HEK293 (cell line): ENCODE measurements at regions not wholly inside any gene's neighbourhood (a gene's known extent, or its start where the extent isn't known, plus 50 kb on each side); places are given as distances from the start of the nearest gene placed in this dataset.

Experiments used
- GLIS1 ChIP-seq: fragments of 450-650 bp; formaldehyde crosslinking; IDR thresholded peaks from 2 replicates; pipeline ENCODE4 v1.5.1; 2016; ENCODE audit warnings: missing biosample characterization, missing genetic modification characterization
- ZBTB7A ChIP-seq: fragments of 450-650 bp; formaldehyde crosslinking; IDR thresholded peaks from 2 replicates; pipeline ENCODE4 v1.5.1; 2016; ENCODE audit warnings: low read depth, missing biosample characterization, missing genetic modification characterization
- ZEB2 ChIP-seq: fragments of 450-650 bp; formaldehyde crosslinking; IDR thresholded peaks from 2 replicates; pipeline ENCODE4 v1.5.1; 2016; ENCODE audit warnings: missing biosample characterization, missing genetic modification characterization
- ZFHX2 ChIP-seq: fragments of 450-650 bp; formaldehyde crosslinking; conservative IDR thresholded peaks from 2 replicates; pipeline ENCODE4 v1.5.1; 2016; ENCODE audit warnings: missing biosample characterization, missing genetic modification characterization
- ZIC2 ChIP-seq: fragments of 450-650 bp; formaldehyde crosslinking; IDR thresholded peaks from 2 replicates; pipeline ENCODE4 v1.5.1; 2016; ENCODE audit warnings: missing biosample characterization, missing genetic modification characterization
- ZNF202 ChIP-seq: fragments of 450-650 bp; formaldehyde crosslinking; IDR thresholded peaks from 2 replicates; pipeline ENCODE4 v1.5.1; 2016; ENCODE audit warnings: missing biosample characterization, missing genetic modification characterization, borderline replicate concordance
- ZNF211 ChIP-seq: fragments of 450-650 bp; formaldehyde crosslinking; IDR thresholded peaks from 2 replicates; pipeline ENCODE4 v1.5.1; 2016; ENCODE audit warnings: low read depth, missing biosample characterization, missing genetic modification characterization
- ZNF248 ChIP-seq: fragments of 450-650 bp; formaldehyde crosslinking; IDR thresholded peaks from 2 replicates; pipeline ENCODE4 v1.5.1; 2017; ENCODE audit warnings: missing biosample characterization, missing genetic modification characterization
- ZNF394 ChIP-seq: fragments of 450-650 bp; formaldehyde crosslinking; IDR thresholded peaks from 2 replicates; pipeline ENCODE4 v1.5.1; 2016; ENCODE audit warnings: missing biosample characterization, missing genetic modification characterization, mild to moderate bottlenecking, moderate library complexity, borderline replicate concordance
- ZNF521 ChIP-seq: fragments of 450-650 bp; formaldehyde crosslinking; IDR thresholded peaks from 2 replicates; pipeline ENCODE4 v1.5.1; 2017; ENCODE audit warnings: missing biosample characterization, mild to moderate bottlenecking, missing genetic modification characterization
- ZNF623 ChIP-seq: fragments of 450-650 bp; formaldehyde crosslinking; IDR thresholded peaks from 2 replicates; pipeline ENCODE4 v1.5.1; 2016; ENCODE audit warnings: missing biosample characterization, missing genetic modification characterization
- ZNF629 ChIP-seq: fragments of 450-650 bp; formaldehyde crosslinking; IDR thresholded peaks from 2 replicates; pipeline ENCODE4 v1.5.1; 2017; ENCODE audit warnings: missing biosample characterization, missing genetic modification characterization
- ZNF785 ChIP-seq: fragments of 450-650 bp; formaldehyde crosslinking; IDR thresholded peaks from 2 replicates; pipeline ENCODE4 v1.5.1; 2016; ENCODE audit warnings: missing biosample characterization, missing genetic modification characterization
- ZNF843 ChIP-seq: fragments of 450-650 bp; formaldehyde crosslinking; IDR thresholded peaks from 2 replicates; pipeline ENCODE4 v1.5.1; 2016; ENCODE audit warnings: missing biosample characterization, missing genetic modification characterization
- ZSCAN30 ChIP-seq: fragments of 450-650 bp; IDR thresholded peaks from 2 replicates; pipeline ENCODE4 v1.5.1; 2018; ENCODE audit warnings: missing biosample characterization, mild to moderate bottlenecking, missing genetic modification characterization, moderate library complexity
- TF ChIP-seq, protein P1 (sequence below): fragments of 450-650 bp; formaldehyde crosslinking; IDR thresholded peaks from 2 replicates; pipeline ENCODE4 v1.5.1; 2016; ENCODE audit warnings: missing biosample characterization, missing genetic modification characterization
- TF ChIP-seq, protein P2 (sequence below): fragments of 450-650 bp; formaldehyde crosslinking; IDR thresholded peaks from 2 replicates; pipeline ENCODE4 v1.5.1; 2016; ENCODE audit warnings: missing biosample characterization, missing genetic modification characterization
- TF ChIP-seq, protein P3 (sequence below): fragments of 450-650 bp; formaldehyde crosslinking; IDR thresholded peaks from 2 replicates; pipeline ENCODE4 v1.5.1; 2017; ENCODE audit warnings: missing biosample characterization, missing genetic modification characterization
- TF ChIP-seq, protein P4 (sequence below): fragments of 450-650 bp; formaldehyde crosslinking; IDR thresholded peaks from 2 replicates; pipeline ENCODE4 v1.5.1; 2016; ENCODE audit warnings: missing biosample characterization, missing genetic modification characterization
- TF ChIP-seq, protein P5 (sequence below): fragments of 450-650 bp; formaldehyde crosslinking; IDR thresholded peaks from 2 replicates; pipeline ENCODE4 v1.5.1; 2016; ENCODE audit warnings: missing biosample characterization, missing genetic modification characterization
- TF ChIP-seq, protein P6 (sequence below): fragments of 450-650 bp; formaldehyde crosslinking; IDR thresholded peaks from 2 replicates; pipeline ENCODE4 v1.5.1; 2017; ENCODE audit warnings: missing biosample characterization, missing genetic modification characterization
- TF ChIP-seq, protein P7 (sequence below): fragments of 450-650 bp; formaldehyde crosslinking; IDR thresholded peaks from 2 replicates; pipeline ENCODE4 v1.5.1; 2017; ENCODE audit warnings: missing biosample characterization, missing genetic modification characterization
- TF ChIP-seq, protein P8 (sequence below): fragments of 450-650 bp; formaldehyde crosslinking; IDR thresholded peaks from 2 replicates; pipeline ENCODE4; 2016; ENCODE audit warnings: missing biosample characterization, missing genetic modification characterization

DNA sequence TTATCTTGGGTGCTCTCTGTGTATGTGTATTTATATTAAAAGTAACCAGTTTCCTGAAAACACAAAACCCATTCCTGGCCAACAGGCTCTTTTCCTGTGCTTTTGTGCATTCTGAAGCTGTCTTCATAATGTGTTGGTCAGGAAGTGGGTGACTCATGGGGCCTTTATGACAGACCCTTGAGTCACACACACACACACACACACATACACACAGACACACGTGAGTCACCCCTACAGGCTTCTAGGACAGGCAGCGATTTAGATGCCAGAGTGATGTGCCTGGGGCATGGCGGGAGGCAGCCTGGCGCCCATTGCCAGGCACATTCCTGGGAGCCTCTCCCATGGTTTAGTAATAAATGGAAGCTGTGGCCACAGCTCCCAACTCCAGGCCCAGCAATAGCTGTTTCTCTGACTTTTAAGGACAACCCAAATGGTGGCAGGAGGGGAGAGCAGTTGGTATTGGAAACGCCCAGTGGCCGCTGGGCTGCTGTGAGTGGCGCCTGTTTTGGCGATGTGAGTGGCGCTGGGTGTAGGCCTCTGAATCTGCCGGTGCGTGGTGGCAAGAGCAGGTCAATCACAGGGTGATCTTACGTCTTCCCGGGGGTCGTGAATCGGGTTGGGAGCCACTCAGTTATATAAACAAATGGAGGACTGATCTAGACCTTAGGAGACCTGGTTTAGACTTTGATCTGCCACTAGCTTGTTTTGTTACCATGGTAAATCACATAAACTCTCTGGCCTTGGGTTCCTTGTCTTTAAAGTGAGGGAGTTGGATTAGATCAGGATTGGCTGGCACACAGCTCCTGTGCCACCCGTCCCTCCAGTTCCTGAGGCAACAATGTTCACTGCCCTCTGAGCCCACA lies 150.7 kb upstream of the DLX2 start (continued):
- TF ChIP-seq ZNF248 (tag by site-specific recombination) (peak; percentile 74; the same call in 1 of the 2 replicates), ZNF394 (tag by site-specific recombination) (peak; percentile 60), ZNF623 (no peak), GLIS1 (tag by site-specific recombination) (no peak), ZNF521 (tag by site-specific recombination) (no peak), ZNF629 (tag by site-specific recombination) (peak; percentile 87), ZEB2 (tag by site-specific recombination) (peak; percentile 55), ZNF211 (no peak), ZNF202 (tag by site-specific recombination) (peak; percentile 93), ZIC2 (tag by site-specific recombination) (no peak), ZFHX2 (no peak), ZNF785 (no peak; the same call in 1 of the 2 replicates), ZSCAN30 (tag by site-specific recombination) (no peak), ZBTB7A (tag by site-specific recombination) (no peak), ZNF843 (tag by site-specific recombination) (0 out of 2 replicates have a peak, but pooled peaks have one; percentile 38)
- TF ChIP-seq, protein P1, sequence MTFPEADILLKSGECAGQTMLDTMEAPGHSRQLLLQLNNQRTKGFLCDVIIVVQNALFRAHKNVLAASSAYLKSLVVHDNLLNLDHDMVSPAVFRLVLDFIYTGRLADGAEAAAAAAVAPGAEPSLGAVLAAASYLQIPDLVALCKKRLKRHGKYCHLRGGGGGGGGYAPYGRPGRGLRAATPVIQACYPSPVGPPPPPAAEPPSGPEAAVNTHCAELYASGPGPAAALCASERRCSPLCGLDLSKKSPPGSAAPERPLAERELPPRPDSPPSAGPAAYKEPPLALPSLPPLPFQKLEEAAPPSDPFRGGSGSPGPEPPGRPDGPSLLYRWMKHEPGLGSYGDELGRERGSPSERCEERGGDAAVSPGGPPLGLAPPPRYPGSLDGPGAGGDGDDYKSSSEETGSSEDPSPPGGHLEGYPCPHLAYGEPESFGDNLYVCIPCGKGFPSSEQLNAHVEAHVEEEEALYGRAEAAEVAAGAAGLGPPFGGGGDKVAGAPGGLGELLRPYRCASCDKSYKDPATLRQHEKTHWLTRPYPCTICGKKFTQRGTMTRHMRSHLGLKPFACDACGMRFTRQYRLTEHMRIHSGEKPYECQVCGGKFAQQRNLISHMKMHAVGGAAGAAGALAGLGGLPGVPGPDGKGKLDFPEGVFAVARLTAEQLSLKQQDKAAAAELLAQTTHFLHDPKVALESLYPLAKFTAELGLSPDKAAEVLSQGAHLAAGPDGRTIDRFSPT (tag by site-specific recombination) = peak; percentile 97
- TF ChIP-seq, protein P2, sequence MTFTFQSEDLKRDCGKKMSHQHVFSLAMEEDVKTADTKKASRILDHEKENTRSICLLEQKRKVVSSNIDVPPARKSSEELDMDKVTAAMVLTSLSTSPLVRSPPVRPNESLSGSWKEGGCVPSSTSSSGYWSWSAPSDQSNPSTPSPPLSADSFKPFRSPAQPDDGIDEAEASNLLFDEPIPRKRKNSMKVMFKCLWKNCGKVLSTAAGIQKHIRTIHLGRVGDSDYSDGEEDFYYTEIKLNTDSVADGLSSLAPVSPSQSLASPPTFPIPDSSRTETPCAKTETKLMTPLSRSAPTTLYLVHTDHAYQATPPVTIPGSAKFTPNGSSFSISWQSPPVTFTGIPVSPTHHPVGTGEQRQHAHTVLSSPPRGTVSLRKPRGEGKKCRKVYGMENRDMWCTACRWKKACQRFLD (tag by site-specific recombination) = no peak
- TF ChIP-seq, protein P3, sequence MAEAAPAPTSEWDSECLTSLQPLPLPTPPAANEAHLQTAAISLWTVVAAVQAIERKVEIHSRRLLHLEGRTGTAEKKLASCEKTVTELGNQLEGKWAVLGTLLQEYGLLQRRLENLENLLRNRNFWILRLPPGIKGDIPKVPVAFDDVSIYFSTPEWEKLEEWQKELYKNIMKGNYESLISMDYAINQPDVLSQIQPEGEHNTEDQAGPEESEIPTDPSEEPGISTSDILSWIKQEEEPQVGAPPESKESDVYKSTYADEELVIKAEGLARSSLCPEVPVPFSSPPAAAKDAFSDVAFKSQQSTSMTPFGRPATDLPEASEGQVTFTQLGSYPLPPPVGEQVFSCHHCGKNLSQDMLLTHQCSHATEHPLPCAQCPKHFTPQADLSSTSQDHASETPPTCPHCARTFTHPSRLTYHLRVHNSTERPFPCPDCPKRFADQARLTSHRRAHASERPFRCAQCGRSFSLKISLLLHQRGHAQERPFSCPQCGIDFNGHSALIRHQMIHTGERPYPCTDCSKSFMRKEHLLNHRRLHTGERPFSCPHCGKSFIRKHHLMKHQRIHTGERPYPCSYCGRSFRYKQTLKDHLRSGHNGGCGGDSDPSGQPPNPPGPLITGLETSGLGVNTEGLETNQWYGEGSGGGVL (tag by site-specific recombination) = peak; percentile 84
- TF ChIP-seq, protein P4, sequence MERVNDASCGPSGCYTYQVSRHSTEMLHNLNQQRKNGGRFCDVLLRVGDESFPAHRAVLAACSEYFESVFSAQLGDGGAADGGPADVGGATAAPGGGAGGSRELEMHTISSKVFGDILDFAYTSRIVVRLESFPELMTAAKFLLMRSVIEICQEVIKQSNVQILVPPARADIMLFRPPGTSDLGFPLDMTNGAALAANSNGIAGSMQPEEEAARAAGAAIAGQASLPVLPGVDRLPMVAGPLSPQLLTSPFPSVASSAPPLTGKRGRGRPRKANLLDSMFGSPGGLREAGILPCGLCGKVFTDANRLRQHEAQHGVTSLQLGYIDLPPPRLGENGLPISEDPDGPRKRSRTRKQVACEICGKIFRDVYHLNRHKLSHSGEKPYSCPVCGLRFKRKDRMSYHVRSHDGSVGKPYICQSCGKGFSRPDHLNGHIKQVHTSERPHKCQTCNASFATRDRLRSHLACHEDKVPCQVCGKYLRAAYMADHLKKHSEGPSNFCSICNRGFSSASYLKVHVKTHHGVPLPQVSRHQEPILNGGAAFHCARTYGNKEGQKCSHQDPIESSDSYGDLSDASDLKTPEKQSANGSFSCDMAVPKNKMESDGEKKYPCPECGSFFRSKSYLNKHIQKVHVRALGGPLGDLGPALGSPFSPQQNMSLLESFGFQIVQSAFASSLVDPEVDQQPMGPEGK (tag by site-specific recombination) = peak; percentile 60
- TF ChIP-seq, protein P5, sequence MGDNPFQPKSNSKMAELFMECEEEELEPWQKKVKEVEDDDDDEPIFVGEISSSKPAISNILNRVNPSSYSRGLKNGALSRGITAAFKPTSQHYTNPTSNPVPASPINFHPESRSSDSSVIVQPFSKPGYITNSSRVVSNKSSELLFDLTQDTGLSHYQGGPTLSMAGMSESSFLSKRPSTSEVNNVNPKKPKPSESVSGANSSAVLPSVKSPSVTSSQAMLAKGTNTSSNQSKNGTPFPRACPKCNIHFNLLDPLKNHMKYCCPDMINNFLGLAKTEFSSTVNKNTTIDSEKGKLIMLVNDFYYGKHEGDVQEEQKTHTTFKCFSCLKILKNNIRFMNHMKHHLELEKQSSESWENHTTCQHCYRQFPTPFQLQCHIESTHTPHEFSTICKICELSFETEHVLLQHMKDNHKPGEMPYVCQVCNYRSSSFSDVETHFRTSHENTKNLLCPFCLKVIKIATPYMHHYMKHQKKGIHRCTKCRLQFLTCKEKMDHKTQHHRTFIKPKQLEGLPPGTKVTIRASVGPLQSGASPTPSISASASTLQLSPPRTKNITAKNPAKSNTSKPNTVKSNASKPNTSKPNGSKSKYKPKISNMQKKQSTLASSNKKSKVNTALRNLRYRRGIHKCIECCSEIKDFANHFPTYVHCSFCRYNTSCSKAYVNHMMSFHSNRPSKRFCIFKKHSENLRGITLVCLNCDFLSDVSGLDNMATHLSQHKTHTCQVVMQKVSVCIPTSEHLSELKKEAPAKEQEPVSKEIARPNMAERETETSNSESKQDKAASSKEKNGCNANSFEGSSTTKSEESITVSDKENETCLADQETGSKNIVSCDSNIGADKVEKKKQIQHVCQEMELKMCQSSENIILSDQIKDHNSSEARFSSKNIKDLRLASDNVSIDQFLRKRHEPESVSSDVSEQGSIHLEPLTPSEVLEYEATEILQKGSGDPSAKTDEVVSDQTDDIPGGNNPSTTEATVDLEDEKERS (tag by site-specific recombination) = peak; percentile 81; the same call in 1 of the 2 replicates
- TF ChIP-seq, protein P6, sequence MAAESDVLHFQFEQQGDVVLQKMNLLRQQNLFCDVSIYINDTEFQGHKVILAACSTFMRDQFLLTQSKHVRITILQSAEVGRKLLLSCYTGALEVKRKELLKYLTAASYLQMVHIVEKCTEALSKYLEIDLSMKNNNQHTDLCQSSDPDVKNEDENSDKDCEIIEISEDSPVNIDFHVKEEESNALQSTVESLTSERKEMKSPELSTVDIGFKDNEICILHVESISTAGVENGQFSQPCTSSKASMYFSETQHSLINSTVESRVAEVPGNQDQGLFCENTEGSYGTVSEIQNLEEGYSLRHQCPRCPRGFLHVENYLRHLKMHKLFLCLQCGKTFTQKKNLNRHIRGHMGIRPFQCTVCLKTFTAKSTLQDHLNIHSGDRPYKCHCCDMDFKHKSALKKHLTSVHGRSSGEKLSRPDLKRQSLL (tag by site-specific recombination) = no peak
- TF ChIP-seq, protein P7, sequence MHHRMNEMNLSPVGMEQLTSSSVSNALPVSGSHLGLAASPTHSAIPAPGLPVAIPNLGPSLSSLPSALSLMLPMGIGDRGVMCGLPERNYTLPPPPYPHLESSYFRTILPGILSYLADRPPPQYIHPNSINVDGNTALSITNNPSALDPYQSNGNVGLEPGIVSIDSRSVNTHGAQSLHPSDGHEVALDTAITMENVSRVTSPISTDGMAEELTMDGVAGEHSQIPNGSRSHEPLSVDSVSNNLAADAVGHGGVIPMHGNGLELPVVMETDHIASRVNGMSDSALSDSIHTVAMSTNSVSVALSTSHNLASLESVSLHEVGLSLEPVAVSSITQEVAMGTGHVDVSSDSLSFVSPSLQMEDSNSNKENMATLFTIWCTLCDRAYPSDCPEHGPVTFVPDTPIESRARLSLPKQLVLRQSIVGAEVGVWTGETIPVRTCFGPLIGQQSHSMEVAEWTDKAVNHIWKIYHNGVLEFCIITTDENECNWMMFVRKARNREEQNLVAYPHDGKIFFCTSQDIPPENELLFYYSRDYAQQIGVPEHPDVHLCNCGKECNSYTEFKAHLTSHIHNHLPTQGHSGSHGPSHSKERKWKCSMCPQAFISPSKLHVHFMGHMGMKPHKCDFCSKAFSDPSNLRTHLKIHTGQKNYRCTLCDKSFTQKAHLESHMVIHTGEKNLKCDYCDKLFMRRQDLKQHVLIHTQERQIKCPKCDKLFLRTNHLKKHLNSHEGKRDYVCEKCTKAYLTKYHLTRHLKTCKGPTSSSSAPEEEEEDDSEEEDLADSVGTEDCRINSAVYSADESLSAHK (tag by site-specific recombination) = no peak
- TF ChIP-seq, protein P8, sequence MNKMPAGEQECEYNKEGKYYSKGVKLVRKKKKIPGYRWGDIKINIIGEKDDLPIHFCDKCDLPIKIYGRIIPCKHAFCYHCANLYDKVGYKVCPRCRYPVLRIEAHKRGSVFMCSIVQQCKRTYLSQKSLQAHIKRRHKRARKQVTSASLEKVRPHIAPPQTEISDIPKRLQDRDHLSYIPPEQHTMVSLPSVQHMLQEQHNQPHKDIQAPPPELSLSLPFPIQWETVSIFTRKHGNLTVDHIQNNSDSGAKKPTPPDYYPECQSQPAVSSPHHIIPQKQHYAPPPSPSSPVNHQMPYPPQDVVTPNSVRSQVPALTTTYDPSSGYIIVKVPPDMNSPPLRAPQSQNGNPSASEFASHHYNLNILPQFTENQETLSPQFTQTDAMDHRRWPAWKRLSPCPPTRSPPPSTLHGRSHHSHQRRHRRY = no peak
